COLO668 (cell line): ENCODE measurements at regions not wholly inside any gene's neighbourhood (a gene's known extent, or its start where the extent isn't known, plus 50 kb on each side); places are given as distances from the start of the nearest gene placed in this dataset.
"Not testable (repeated sequence)": the region's sequence is repeated elsewhere in the genome, so short reads cannot be mapped to it uniquely, and the experiment has no call there.

ENCODE experiments used
- DNase-seq: peaks from one replicate; lab custom pipeline; 2025; ENCODE audit not compliant: unreplicated experiment; lab: John Stamatoyannopoulos, UW

DNA sequence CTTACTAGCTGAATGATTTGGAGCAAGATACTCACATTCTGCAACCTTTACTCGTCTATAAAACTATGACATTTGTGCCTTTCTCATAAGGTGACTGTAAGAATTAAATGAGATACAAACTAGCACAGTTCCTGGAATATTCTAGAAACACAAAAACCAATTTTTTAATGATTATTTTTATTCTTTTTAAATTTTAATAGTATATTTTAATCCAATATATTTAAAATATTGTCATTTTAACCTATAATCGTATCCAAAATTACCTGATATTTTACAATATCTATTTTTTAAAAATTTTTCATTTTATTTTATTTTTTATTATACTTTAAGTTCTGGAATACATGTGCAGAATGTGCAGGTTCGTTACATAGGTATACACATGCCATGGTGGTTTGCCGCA, 238.1 kb downstream of the OLFM4 start:
- DNase-seq = no peak

DNA sequence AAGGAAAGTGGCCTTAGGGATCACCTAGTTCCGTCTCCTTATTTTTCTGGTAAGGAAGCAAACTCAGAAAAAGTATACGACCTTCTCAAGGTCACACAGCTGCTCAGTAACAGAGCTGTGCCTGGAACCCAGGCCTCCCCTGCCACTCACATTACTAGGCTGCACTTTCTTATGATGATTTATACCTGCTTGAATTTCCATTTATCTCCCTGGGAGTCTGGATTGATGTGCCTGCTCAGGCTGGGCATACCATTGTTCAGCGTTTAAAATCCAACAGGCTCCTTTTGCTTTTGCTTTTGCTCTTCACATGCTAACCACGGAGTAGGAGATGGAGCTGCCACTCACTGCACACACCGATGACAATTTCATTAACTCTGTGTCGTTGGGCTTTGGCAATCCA, 241.0 kb downstream of the OLFM4 start:
- DNase-seq = no peak

DNA sequence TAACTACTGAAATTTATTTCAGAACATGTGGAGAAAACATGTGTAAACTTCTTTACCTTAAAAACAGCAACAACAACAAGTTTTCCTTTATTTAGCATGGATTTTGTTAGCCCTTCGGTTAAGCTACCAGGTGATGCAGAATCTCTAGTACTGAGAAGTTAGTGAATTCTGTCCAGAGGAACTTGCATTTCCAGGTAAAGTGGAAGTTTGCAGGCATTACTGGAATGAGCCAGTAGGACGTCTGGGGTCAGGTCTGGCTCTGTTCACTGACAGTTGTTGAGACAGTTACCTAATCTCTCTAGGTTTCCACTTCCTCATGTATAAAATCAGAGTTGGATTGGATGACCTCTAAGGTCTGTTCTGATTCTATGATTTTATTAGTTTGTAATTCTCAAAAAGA, 244.3 kb downstream of the OLFM4 start:
- no peak for DNase-seq

DNA sequence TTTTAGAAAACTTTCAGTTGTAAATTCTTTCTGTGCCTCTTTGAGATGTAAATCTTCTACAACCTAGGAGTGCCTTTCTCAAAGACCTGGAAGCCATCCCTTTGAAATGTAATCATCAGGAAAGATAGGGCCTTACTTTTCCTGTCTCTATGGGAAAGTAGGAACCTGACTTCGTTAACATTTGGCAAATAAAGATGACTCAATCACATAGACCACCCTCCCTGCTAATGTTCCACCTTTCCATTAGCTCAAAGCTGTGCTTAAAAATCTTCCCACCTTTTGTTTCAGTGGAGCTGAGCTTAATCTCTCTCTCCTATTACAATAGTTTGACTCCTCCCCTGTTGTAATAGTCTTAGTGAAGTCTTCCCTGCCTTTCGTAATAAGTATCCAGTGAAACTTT, 247.7 kb downstream of the OLFM4 start:
- no peak for DNase-seq

DNA sequence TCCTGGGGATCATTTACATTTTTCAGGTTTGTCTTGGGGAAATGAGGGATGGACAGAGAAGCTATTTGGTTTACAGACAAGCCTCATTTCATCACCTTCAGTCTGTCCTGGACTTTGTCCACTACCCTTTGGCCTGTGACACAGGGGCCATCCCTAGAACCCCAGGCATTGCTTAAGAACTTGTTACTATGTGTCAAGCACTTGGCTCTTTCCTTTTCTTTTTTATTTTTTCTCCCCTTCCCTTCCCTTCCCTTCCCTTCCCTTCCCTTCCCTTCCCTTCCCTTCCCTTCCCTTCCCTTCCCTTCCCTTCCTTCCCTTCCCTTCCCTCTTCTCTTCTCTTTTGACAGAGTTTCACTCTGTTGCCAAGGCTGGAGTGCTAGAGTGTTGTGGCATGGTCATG, 253.1 kb downstream of the OLFM4 start:
- DNase-seq = no peak

DNA sequence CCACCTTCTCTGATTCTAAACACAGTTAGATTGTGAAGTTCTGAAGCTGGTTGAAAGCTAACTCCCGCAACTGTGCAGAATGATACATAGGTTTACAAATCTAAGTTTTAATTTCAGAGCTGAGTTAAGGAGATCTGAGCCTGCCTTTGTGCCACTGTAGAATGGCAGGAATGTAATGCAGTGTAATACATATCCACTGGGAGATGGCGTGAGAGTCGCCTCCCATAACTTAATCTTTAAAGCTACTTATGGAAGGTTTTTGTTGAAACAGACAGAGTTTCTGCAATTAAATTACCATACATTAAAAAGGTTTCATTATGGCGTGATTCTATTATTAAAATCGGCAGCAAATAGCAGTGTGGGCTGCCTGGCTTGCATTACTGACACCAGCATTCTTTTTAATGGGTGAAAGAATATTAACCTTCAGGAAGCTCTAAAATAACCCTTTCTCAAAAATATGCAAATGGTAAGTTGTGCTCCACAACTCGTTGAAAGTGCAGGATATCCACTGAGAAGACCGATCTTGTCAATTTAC, 257.4 kb downstream of the OLFM4 start:
- DNase-seq = no peak

DNA sequence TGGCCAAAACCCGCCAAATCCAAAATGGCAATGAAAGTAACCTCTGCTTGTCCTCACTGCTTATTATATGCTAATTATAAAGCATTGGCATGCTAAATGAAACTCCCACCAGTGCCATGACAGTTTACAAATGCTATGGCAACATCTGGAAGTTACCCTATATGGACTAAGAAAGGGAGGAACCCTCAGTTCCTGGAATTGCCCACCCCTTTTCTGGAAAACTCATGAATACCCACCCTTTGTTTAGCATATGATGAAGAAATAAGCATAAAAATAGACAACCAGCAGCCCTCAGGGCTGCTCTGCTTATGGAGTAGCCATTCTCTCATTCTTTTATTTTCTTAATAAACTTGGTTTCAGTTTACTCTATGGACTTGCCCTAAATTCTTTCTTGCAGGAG, 269.8 kb downstream of the OLFM4 start:
- no peak for DNase-seq

DNA sequence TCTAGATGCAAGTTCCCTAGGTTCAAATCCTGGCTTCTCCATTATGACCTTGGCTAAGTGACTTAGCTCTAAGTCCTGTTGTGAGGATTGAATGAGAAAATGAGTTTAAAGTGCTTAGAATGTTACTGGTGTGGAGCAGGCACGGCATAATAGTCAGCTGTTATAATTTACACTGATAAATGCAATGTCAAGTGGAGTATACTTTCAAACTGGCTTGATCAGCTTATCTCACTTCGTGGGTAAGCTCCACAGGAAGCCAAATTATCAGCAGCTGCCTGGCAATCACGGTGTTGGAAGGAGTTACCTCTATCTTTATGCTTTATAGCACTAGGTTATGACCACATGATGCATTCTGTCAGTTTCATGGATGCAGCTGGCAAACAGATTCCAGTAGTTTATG, 272.8 kb downstream of the OLFM4 start:
- DNase-seq = no peak

DNA sequence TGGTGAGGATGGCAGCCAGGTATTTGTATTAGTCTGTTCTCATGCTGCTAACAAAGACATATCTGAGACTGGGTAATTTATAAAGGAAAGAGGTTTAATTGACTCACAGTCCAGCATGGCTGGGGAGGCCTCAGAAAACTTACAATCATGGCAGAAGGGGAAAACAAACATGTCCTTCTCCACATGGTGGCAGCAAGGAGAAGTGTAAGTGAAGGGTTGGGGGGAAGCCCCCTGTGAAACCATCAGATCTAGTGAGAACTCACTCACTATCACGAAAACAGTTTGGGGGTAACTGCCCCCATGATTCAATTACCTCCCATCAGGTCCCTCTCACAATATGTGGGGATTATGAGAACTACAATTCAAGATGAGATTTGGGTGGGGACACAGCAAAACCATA, 276.8 kb downstream of the OLFM4 start:
- not testable (repeated sequence) for DNase-seq

DNA sequence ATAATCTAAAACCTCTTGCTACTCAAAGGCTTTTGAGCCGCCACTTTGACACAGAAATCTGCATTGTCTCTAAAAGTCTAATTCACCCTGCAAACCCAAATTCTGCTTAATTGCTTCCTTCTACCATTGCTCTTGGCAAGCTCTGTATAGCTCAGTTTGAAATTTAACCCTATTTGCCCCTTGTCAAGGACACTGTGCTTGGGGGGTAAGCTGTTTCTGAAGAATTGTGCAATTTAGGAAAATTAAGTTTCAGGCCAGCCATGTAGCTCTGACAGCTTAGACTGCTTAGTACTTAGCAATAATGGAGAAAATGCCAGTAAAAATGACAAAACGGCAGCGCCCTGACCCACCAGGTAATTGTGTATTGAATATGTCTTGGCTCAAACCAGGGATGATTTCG, 282.2 kb downstream of the OLFM4 start:
- no peak for DNase-seq

DNA sequence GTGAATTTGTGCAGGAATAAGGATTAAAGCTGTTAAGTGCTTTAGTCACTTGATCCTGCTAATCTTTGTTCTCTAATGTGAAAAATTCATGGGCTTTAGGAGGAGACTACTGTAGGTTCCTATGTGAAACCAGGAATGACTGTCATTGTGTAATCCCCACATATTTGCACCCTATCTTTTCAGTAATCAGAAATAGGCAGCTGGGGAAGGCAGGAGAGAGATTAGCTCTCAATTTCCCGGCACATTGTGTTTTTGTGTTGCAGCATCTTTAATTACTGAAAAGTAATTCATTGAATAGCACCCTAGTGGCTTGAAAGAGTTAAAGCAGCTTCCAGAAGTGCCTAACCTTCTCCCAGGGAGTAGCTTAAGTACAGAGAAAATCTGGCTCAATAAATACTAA, 282.9 kb downstream of the OLFM4 start:
- no peak for DNase-seq

DNA sequence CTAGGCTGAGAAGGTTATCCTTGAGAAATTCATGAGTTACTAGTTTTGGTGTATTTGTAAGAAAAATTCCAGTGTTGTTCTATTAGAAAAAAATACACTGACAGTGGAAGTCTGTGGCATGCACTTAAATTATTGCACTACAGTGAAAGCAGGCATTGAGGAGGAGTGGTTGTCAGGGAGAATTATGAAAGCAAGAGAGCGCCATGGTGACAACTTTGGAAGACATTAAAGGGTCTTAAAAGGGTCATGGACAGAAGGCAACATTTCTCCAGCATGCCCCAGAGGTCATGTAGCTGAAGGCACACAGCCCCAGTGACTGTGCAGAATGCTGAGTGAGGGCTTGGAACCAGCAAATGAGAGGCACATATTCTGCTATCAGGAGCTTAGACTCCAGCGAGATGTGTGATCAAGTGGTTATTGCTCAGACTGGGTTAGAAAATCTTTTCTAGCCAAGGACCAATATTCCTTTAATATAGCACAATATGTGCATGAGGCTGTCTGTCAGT, 292.7 kb downstream of the OLFM4 start:
- DNase-seq = no peak

DNA sequence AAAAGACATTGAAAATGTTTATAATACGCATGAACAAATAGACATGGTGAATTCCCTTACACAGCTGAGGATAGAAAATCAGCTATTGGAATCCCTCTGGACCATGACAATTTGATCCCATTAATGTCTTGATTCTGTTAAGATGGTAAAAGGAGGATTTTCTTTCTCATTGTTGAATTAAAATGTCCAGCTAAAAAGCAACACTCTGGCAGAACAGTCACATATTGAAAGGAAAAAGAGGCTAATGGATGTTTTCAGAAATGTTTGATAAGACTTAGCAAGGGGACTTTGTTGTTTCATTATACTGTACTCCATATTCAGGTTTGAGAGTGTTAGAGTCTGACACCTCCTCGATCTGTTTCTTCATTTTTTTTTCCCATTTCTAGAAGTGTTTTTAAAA, 296.0 kb downstream of the OLFM4 start:
- DNase-seq = no peak

DNA sequence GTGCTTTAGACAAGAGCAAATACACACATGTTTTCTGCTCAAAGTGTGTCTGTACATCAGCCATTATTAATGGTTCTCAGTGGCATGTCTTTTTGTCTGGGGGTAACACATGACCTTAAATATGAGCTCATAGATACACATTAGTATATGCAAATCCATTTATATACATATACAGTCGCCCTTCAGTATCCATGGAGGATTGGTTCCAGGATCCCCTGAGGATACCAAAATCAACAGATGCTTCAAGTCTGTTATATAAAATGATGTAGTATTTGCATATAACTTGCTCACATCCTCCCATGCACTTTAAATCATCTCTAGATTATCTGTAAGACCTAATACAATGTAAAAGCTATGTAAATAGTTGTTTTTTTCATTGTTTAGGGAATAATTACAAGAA, 298.1 kb downstream of the OLFM4 start:
- DNase-seq = no peak

DNA sequence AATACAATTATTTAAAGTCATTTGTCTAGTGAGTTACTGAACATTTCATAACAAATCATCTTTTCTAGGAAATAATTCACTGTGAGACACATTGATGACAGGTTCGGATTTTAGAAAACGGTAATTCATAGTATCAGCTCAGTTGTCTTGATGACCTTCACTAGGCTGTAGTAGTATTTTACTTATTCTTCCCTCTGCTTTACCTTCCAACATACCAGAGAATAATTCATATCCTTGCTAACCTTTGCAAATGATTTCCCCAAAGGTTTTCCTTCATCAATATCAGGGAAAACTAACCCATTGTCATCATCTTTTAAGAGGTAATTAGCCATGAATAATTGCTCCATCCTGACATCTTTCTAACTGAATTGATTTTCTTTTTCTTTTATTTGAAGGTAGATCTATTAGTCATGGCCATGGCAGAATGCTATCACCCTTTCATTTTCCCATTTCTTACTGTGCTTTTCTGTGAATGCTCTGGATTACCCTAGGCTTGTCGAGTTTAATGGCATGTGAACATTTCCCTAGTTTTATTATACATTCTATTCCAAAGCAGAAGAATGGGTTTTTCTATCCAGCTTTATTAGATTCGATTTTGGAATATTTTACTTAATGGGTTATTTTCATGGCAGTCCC, 299.2 kb downstream of the OLFM4 start:
- no peak for DNase-seq

DNA sequence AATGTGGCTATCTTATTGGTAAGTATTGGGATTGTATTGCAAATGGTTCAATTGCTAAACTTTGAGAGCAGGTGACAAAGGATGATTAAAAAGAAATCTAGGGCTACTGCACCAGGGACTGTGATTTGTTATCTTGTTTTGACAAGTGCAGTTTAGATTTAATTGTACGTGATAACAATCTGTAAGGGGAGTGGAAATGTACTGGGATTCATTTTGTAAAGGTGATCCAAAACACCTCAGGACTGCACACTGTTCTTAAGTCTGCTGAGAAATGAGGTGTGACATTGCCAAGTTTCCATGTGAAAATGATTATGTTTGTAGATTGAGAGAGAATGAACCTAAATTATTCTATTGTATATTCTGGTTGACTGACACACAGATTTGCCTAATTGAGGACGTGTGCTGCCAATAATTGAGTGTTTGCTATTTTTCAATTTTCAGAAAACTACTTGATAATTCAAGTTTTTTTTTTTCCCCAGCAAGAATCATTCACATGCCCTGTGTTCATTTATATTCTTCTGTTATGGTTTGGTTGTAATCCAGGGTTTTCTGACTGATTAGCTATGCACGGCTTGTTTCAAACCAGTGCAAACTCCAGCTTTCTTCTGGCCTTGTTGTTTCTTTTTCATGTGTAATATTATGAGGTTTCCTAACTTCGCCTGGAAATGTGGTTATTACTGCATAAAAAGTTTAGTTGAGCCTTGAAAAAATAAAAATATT, 308.0 kb downstream of the OLFM4 start:
- DNase-seq = no peak

DNA sequence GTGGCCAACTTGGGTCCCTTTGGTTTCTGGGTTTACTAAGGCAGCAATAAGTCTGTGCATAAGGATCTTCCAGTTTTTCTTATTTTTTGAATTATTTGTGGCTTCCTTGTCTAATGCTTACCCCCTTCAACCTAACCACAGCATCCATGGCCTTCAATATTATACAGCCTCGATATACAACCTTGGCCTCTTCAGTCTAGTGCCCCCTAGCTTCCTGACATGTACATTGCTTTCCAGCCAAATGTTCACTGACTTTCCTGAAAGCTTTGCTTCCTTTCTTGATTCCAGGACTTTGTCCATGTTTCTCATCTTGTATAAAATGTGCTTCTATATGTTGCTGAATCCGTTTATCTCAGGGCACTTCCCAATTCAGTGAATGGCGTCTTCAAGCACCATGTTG, 310.1 kb downstream of the OLFM4 start:
- DNase-seq = no peak

DNA sequence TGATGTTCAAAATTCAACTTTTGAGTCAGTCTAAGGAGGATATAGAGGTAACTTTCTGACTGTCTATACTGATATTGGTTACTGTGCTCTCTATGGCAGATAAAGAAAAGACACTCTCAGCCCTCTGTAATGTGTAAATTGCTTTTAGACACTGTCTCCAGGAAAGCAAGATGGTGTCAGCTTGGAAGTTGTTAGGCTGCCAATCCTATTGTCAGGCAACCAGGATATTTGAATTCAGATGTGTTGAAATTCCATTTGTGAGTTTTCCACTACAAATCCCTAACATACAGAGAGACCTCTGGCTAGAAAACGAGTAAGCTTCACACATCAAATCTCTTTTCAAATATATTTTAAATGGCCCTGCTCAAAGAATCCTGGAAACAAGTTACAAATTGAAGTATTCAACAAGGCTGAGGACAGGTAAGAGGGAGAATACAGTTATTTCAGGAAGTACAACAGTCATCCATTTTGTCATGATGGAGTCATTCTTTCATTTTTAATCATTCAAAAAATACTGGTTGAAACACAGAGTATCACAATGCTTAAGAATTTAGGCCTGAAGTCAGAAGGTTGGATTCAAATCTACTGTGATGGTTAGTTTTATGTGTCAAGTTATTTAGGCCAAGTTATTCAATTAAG, 312.0 kb downstream of the OLFM4 start:
- DNase-seq = no peak

DNA sequence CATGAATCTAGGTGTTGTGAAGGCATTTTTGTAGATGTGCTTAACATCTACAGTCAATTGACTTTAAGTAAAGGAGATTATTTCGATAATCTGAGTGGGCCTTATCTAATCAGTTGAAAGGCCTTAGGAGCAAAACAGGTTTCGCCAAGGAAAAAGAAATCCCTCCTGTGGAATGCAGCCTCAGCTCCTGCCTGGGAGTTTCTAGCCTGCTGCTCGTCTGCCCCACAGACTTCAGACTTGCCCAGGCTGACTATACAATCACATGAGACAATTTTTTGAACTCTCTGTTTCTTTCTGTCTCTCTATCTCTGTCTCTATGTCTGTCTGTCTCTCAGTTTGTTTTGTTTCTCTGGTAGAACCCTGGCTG, 312.5 kb downstream of the OLFM4 start:
- no peak for DNase-seq

DNA sequence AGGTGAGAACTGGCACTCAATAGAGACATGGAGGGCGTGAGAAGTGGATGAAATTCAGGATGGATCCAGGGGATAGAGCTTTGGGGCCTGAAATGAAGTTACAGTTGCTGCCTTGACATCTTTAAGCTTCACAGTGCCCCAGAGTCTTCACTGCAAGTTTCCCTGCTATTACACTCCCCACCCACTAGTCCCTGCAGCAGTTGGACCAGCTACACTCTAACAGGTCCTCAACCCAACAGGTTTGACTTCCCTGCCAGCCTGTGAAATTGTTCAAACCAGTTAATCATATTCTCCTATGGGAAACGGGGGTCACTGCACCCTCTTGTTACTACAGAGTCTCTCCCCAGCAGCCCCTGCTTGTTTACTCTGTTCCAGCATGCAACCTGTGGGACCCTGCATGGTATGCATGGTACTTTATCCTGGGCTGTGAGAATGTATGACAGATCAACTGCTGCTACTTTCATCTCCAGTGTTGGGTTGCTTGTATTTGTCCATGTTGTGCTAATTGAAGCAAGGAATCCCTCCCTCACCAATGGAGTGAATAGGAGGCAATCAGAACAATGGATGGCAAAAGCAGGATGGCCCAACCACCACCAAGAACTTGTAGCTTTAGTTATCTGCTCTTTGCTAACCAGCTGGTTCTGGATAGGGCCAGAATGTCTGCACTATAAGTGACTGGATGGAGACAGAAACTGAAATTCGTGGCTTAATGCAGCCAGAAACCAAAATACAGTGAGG, 314.2 kb downstream of the OLFM4 start:
- no peak for DNase-seq

DNA sequence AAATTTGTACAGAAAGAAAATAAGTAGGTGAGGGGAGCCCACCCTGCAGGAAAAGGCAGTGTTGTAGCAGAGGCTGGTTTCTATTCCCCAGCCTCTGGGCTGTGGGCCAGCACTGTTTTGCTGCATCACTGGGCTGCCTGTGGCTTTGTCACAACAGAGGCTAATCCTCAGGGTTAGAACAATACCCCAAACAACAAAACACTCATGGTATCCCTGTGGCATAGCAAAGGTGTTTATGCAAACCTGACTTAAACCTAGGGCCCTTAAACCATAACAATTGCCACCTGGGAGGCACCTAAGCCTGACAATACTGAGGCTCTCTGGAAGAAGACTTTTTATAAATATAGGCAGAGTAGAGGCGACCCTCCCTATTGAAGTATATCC, 314.7 kb downstream of the OLFM4 start:
- no peak for DNase-seq

DNA sequence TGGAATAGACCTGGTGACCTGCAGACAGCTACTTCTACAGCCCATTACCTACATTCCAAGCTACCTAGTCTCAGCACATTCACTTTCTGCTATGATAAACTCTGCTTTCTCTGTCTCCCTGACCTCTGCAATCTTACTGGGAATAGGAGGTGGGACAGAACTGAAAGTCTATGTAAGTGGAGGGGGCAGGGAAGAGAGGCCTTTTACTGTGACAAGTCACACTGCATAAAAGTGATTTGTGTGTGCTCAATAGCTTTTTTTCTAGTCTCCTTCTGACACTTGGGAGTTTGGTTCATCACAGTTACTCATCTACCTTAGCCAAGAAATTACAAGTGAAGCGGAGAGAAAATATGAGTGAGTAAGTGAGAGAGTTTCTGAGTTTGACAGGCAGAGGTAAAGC, 322.4 kb downstream of the OLFM4 start:
- no peak for DNase-seq
